ENCODE measurements at regions not wholly inside any gene's neighbourhood (a gene's known extent, or its start where the extent isn't known, plus 50 kb on each side); places are given as distances from the start of the nearest gene placed in this dataset.

DNA sequence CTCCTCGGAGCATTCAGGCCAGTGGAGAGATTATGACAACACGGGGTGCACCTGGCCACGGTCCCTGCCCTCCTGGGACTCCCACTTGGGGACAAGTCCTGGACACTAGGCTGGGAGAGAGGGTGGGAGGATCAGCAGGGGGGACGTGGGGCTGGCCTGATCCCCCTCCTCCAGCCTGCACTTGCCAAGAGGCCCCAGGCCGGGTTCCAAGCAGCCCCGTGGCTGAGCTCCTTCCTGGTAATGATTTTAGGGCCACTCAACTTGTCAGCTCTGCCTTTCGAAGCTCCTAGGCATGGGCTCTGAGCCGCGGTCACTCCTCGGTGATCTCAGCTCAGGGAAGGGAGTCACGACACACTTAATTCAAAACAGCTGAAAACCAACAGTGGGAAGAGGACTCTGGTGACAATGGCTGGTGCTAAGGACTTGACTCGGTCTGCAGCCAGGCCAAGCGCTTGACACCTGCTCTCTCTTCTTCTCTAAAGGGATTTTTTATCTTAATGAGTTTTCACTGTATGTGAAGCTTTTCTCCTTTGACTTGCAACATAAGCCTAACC is 161.7 kb downstream of the BMP7 start:
- H3K4me3 Mint-ChIP-seq (ENCODE audit: unreplicated experiment): no peak overlapping the region
- H3K27me3 Mint-ChIP-seq (ENCODE audit: unreplicated experiment): peaks cover 11% of the 10 kb centered on the region
- DNase-seq: no peak
- H3K9me3 Mint-ChIP-seq (ENCODE audit: unreplicated experiment): peaks cover 9% of the 10 kb centered on the region
- TF ChIP-seq, protein P1, sequence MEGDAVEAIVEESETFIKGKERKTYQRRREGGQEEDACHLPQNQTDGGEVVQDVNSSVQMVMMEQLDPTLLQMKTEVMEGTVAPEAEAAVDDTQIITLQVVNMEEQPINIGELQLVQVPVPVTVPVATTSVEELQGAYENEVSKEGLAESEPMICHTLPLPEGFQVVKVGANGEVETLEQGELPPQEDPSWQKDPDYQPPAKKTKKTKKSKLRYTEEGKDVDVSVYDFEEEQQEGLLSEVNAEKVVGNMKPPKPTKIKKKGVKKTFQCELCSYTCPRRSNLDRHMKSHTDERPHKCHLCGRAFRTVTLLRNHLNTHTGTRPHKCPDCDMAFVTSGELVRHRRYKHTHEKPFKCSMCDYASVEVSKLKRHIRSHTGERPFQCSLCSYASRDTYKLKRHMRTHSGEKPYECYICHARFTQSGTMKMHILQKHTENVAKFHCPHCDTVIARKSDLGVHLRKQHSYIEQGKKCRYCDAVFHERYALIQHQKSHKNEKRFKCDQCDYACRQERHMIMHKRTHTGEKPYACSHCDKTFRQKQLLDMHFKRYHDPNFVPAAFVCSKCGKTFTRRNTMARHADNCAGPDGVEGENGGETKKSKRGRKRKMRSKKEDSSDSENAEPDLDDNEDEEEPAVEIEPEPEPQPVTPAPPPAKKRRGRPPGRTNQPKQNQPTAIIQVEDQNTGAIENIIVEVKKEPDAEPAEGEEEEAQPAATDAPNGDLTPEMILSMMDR (IDR thresholded peaks at IDR 0.05; ENCODE audit: partially characterized antibody, unreplicated experiment): no peak
- no peak overlapping the region for H3K27ac Mint-ChIP-seq (ENCODE audit: unreplicated experiment)
- no peaks in the 10 kb centered on the region for H3K36me3 Mint-ChIP-seq (ENCODE audit: unreplicated experiment)
- no peaks in the 10 kb centered on the region for H3K4me1 Mint-ChIP-seq (ENCODE audit: low read depth, unreplicated experiment)

DNA sequence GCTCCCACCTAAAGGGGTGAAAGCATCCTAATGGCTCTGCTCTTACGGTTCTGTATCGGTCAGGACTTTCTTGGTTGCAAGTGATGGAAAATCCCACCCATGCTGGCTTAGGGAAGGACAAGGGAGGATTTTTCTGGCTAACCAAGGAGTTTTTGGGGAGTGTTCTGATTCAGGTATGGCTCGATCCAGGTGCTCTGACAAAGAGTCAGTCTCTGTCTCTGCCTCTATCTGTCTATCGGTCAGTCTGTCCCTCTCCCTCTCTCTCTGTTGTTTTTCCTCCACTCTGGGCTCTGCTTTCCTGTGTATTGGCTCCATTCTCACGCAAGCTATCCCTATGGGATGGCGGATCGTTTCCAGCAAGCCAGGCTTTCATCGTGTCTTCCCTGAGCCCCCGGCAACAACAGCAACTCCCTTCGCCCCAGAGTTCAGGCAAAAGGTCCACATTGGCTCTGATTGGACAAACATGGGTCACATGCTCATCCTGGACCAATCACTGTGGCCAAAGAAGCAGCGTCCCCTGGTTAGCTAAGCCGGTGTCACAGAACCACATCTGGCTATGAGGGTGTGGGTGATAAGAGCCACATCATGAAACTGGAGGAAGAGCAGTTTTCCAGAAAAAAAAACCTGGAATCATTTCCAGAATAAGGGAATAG is 160.3 kb downstream of the BMP7 start:
- TF ChIP-seq, protein P1 (IDR thresholded peaks at IDR 0.05; ENCODE audit: partially characterized antibody, unreplicated experiment): no peak
- no peaks in the 10 kb centered on the region for H3K4me1 Mint-ChIP-seq (ENCODE audit: low read depth, unreplicated experiment)
- no peak overlapping the region for H3K27ac Mint-ChIP-seq (ENCODE audit: unreplicated experiment)
- H3K9me3 Mint-ChIP-seq (ENCODE audit: unreplicated experiment): peaks cover 9% of the 10 kb centered on the region
- DNase-seq: no peak
- no peak overlapping the region for H3K4me3 Mint-ChIP-seq (ENCODE audit: unreplicated experiment)
- peaks cover 13% of the 10 kb centered on the region for H3K27me3 Mint-ChIP-seq (ENCODE audit: unreplicated experiment)
- H3K36me3 Mint-ChIP-seq (ENCODE audit: unreplicated experiment): no peaks in the 10 kb centered on the region

DNA sequence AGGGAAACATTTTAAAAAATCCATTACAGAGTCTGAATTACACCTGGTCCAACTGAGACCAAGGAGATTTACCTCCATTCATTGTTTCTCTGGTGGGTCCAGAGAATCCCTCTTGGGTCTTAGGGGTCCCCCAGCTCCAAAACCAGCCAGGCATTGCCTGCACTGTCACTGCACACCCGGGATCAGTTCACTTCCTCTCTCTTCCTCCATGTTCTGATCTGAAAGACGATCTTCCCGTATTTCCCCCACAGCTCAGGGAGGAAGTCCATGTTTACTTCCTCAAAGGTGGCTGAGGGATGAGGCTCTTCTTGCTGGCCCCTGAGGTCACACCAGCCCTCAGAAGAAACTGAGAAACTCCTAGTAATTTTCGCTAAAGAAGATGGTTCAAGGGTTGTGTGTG is 159.7 kb downstream of the BMP7 start:
- Mint-ChIP-seq H3K27ac (ENCODE audit: unreplicated experiment) (no peak overlapping the region), H3K9me3 (ENCODE audit: unreplicated experiment) (peaks cover 9% of the 10 kb centered on the region), H3K36me3 (ENCODE audit: unreplicated experiment) (no peaks in the 10 kb centered on the region), H3K4me1 (ENCODE audit: low read depth, unreplicated experiment) (no peaks in the 10 kb centered on the region), H3K27me3 (ENCODE audit: unreplicated experiment) (peaks cover 13% of the 10 kb centered on the region), H3K4me3 (ENCODE audit: unreplicated experiment) (no peak overlapping the region)
- DNase-seq: no peak
- TF ChIP-seq, protein P1 (IDR thresholded peaks at IDR 0.05; ENCODE audit: partially characterized antibody, unreplicated experiment): no peak

DNA sequence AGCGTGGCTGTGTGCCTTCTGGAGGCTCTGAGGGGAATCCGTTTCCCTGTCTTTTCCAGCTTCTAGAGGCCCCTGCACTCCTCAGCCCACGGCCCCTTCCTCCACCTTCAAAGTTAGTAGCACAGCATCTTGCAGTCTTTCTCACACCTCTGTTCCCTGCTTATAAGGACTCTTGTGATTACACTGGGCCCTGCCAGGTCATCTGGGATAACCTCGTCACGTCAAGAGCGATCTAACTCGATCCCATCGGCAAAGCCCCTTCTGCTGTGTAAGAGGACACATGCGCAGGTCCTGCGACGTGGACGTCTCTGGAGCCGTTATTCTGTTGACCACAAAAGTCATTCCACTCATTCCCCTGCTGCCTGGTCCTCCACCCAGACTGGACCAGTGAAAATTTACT is 159.2 kb downstream of the BMP7 start:
- DNase-seq: no peak
- H3K4me1 Mint-ChIP-seq (ENCODE audit: low read depth, unreplicated experiment): no peaks in the 10 kb centered on the region
- no peak overlapping the region for H3K27ac Mint-ChIP-seq (ENCODE audit: unreplicated experiment)
- peaks cover 9% of the 10 kb centered on the region for H3K9me3 Mint-ChIP-seq (ENCODE audit: unreplicated experiment)
- H3K4me3 Mint-ChIP-seq (ENCODE audit: unreplicated experiment): no peak overlapping the region
- TF ChIP-seq, protein P1 (IDR thresholded peaks at IDR 0.05; ENCODE audit: partially characterized antibody, unreplicated experiment): no peak
- no peaks in the 10 kb centered on the region for H3K36me3 Mint-ChIP-seq (ENCODE audit: unreplicated experiment)
- peaks cover 11% of the 10 kb centered on the region for H3K27me3 Mint-ChIP-seq (ENCODE audit: unreplicated experiment)

DNA sequence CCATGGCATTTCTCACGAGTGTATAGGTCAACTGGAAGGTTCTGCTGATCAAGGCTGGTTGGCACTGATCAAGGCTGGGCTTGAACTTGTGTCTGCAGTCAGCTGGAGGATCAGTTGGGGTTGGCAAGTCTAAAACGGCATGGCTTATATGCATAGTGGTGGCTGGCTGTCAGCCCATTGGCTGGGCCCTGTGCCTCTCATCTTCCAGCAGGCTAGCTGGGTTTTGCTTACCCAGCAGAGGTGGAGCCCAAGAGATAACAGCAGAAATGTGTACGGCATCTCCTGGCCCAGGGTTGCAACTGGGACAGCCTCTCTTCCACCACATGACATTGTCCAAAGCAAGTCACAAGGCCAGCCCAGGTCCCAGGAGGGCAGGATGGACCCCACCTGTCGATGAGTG is 158.2 kb downstream of the BMP7 start:
- H3K4me1 Mint-ChIP-seq (ENCODE audit: low read depth, unreplicated experiment): no peaks in the 10 kb centered on the region
- H3K27ac Mint-ChIP-seq (ENCODE audit: unreplicated experiment): no peak overlapping the region
- H3K36me3 Mint-ChIP-seq (ENCODE audit: unreplicated experiment): no peaks in the 10 kb centered on the region
- H3K9me3 Mint-ChIP-seq (ENCODE audit: unreplicated experiment): peaks cover 9% of the 10 kb centered on the region
- H3K4me3 Mint-ChIP-seq (ENCODE audit: unreplicated experiment): no peak overlapping the region
- H3K27me3 Mint-ChIP-seq (ENCODE audit: unreplicated experiment): peaks cover 11% of the 10 kb centered on the region
- no peak for DNase-seq
- TF ChIP-seq, protein P1 (IDR thresholded peaks at IDR 0.05; ENCODE audit: partially characterized antibody, unreplicated experiment): no peak

Measured in glutamatergic neuron (in vitro differentiated cells).